ENCODE measurements at regions not wholly inside any gene's neighbourhood (a gene's known extent, or its start where the extent isn't known, plus 50 kb on each side); places are given as distances from the start of the nearest gene placed in this dataset.

DNA sequence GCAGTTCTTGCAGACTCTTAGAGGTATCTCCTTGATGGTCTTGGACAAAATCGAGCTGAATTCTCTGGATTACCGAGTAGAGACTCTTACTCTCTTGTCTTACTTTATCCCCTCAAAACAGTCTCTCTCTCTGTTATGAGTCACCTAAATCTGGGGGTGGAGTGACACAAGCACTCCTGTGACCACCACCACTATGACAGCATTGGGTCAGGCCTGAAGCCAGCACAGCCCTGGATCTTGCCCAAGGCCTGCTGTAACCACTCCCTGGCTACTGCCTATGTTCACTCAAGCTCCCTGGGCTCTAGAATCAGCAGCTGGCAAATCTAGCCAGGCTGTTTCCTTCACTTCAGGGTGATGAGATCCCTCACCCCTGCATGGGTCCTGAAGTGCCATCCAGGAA is 662.5 kb downstream of the LUZP2 start:
- no peak overlapping the region for H3K27ac Mint-ChIP-seq
- H3K4me1 Mint-ChIP-seq = no peaks in the 10 kb centered on the region
- no peaks in the 10 kb centered on the region for H3K36me3 Mint-ChIP-seq
- TF ChIP-seq, protein P1, sequence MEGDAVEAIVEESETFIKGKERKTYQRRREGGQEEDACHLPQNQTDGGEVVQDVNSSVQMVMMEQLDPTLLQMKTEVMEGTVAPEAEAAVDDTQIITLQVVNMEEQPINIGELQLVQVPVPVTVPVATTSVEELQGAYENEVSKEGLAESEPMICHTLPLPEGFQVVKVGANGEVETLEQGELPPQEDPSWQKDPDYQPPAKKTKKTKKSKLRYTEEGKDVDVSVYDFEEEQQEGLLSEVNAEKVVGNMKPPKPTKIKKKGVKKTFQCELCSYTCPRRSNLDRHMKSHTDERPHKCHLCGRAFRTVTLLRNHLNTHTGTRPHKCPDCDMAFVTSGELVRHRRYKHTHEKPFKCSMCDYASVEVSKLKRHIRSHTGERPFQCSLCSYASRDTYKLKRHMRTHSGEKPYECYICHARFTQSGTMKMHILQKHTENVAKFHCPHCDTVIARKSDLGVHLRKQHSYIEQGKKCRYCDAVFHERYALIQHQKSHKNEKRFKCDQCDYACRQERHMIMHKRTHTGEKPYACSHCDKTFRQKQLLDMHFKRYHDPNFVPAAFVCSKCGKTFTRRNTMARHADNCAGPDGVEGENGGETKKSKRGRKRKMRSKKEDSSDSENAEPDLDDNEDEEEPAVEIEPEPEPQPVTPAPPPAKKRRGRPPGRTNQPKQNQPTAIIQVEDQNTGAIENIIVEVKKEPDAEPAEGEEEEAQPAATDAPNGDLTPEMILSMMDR (IDR thresholded peaks at IDR 0.05; ENCODE audit: unreplicated experiment) = no peak
- H3K9me3 Mint-ChIP-seq = peaks cover 36% of the 10 kb centered on the region
- no peak overlapping the region for H3K4me3 Mint-ChIP-seq
- no peaks in the 10 kb centered on the region for H3K27me3 Mint-ChIP-seq (ENCODE audit: low read depth)
- DNase-seq (ENCODE audit: low spot score in 2 of 2, unreplicated experiment in 2 of 2) = no peak

DNA sequence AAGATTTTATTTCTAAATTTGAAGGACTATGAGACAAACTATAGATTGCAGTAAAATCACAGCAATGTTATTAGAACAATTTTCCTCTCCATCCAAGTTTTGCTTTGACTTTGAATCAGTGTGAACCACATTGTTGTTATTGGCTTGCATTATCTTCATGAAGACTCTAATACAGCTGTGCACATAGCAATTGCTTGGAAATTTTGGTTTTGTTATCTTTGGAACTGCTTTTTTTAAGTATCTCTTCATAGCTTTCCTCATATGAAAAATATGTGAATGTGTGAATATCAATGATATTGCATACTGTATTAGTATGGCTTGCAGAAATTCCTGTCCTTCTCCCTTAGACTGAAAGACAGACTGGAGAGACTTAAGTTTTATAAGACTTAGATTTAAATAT is 666.6 kb downstream of the LUZP2 start:
- TF ChIP-seq, protein P1 (IDR thresholded peaks at IDR 0.05; ENCODE audit: unreplicated experiment) = no peak
- Mint-ChIP-seq H3K27me3 (ENCODE audit: low read depth) (no peaks in the 10 kb centered on the region), H3K4me1 (no peaks in the 10 kb centered on the region), H3K27ac (no peak overlapping the region), H3K9me3 (peaks cover 26% of the 10 kb centered on the region), H3K4me3 (no peak overlapping the region), H3K36me3 (no peaks in the 10 kb centered on the region)
- no peak for DNase-seq (ENCODE audit: low spot score in 2 of 2, unreplicated experiment in 2 of 2)

DNA sequence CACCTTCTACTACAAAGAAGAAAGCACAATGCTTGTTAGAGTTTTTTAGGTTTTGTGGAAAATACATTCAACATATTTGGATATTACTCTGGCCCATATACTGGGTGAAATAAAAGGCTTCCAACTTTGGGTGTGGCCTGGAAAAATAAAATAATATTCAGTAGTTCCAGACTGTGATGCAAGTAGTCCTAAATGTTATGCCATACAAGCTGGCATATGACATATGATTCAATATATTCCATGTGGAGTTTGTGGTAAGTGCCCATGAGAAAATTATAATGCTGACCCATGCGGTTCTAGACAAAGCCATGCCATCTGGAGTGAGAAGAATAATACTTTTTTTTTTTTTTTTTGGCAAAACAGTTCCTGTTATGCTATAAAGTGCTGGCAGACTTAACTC is 683.3 kb downstream of the LUZP2 start:
- no peak overlapping the region for H3K27ac Mint-ChIP-seq
- H3K9me3 Mint-ChIP-seq = peaks cover 3% of the 10 kb centered on the region
- H3K27me3 Mint-ChIP-seq (ENCODE audit: low read depth) = no peaks in the 10 kb centered on the region

DNA sequence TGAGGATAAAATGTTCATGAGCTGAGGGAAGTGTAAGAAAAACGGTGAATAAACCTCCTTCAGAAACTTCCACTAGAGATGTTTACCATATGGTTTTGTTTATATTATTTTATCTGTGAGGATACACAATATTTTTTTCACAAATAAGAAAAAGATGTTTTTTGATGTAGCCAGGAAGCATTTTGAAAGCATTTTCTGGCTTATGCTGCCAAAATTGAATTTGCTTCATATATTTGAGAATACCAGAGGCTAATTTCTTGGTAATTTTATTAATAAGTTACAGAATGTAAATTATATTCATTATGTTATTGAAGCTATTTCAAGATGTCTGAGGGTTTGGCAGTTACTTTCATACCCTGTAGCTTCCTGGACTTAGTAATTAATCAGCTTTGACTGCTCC is 686.6 kb downstream of the LUZP2 start:
- Mint-ChIP-seq H3K4me3 (no peak overlapping the region), H3K27me3 (ENCODE audit: low read depth) (no peaks in the 10 kb centered on the region)
- TF ChIP-seq, protein P1 (IDR thresholded peaks at IDR 0.05; ENCODE audit: unreplicated experiment) = no peak

More for the DNA sequence above, 683.3 kb downstream of the LUZP2 start:
- Mint-ChIP-seq H3K4me3 (no peak overlapping the region), H3K36me3 (no peaks in the 10 kb centered on the region), H3K4me1 (peaks cover 2% of the 10 kb centered on the region)
- DNase-seq (ENCODE audit: low spot score in 2 of 2, unreplicated experiment in 2 of 2) = no peak
- TF ChIP-seq, protein P1 (IDR thresholded peaks at IDR 0.05; ENCODE audit: unreplicated experiment) = no peak

DNA sequence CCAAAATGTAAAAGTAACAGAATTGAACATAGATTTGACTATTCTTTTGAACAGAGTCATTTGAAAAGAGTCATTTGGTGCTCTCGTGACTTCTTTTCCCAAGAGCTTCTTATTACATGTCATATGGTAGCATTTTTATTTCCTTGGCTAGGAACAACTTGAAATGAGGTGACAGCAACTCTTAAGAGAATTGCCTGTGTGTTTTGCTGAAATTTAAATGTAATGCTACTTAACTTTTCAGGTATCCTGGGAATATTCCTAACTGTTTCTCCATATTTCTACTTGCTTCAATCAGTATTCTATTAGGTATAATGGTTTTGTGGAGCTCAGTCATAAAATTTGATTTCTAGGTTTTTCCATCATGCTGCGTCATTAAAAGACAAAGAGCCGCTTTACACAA is 700.7 kb downstream of the LUZP2 start:
- H3K4me1 Mint-ChIP-seq = peaks cover 3% of the 10 kb centered on the region
- TF ChIP-seq, protein P1 (IDR thresholded peaks at IDR 0.05; ENCODE audit: unreplicated experiment) = no peak
- H3K4me3 Mint-ChIP-seq = no peak overlapping the region
- H3K36me3 Mint-ChIP-seq = no peaks in the 10 kb centered on the region
- no peak for DNase-seq (ENCODE audit: low spot score in 2 of 2, unreplicated experiment in 2 of 2)
- peaks cover 5% of the 10 kb centered on the region for H3K9me3 Mint-ChIP-seq
- H3K27me3 Mint-ChIP-seq (ENCODE audit: low read depth) = no peaks in the 10 kb centered on the region
- no peak overlapping the region for H3K27ac Mint-ChIP-seq

More for the DNA sequence above, 686.6 kb downstream of the LUZP2 start:
- no peak for DNase-seq (ENCODE audit: low spot score in 2 of 2, unreplicated experiment in 2 of 2)
- H3K36me3 Mint-ChIP-seq = no peaks in the 10 kb centered on the region
- H3K4me1 Mint-ChIP-seq = no peaks in the 10 kb centered on the region
- H3K27ac Mint-ChIP-seq = no peak overlapping the region
- H3K9me3 Mint-ChIP-seq = peaks cover 3% of the 10 kb centered on the region

DNA sequence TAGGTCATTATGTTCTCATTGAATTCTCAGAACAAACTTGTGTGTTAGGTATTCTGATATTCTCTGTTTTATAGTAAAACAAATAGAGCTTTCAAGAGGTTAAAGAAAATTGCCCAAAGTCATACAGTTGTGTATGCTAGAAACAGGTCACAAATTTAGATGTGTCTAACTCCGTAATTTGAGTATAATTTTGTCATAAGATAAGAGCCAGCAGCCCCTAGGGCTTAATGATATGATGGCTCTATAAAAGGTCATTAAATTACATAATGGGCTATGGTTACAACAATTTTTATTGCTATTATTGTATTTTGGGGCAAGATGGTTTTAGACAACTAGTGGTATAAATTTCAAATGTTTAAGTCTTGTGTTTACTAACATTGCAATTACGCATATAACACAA is 701.9 kb downstream of the LUZP2 start:
- Mint-ChIP-seq H3K9me3 (peaks cover 5% of the 10 kb centered on the region), H3K4me1 (peaks cover 3% of the 10 kb centered on the region), H3K27ac (no peak overlapping the region), H3K36me3 (no peaks in the 10 kb centered on the region), H3K27me3 (ENCODE audit: low read depth) (no peaks in the 10 kb centered on the region), H3K4me3 (no peak overlapping the region)
- TF ChIP-seq, protein P1 (IDR thresholded peaks at IDR 0.05; ENCODE audit: unreplicated experiment) = no peak
- no peak for DNase-seq (ENCODE audit: low spot score in 2 of 2, unreplicated experiment in 2 of 2)
